Liver (tissue), 8 donors: ENCODE measurements at regions not wholly inside any gene's neighbourhood (a gene's known extent, or its start where the extent isn't known, plus 50 kb on each side); places are given as distances from the start of the nearest gene placed in this dataset.

Source experiments
- DNase-seq: peaks from one replicate; pipeline ENCODE4 v3.0.0-alpha.2; 2017; ENCODE audit warnings: low spot score
- H3K27ac ChIP-seq, 2 donors: one replicate each; pipeline ENCODE4 v1.7.0; 2013; ENCODE audit warnings: inconsistent platforms in 2 of 2, low read length in 2 of 2, control low read depth in 1 of 2, low read depth in 1 of 2, mild to moderate bottlenecking in 1 of 2
- H3K27me3 ChIP-seq, 4 donors: one replicate each; pipeline versions ENCODE4 v1.6.1 to v1.7.0; 2013; ENCODE audit warnings: low read length in 3 of 4, inconsistent platforms in 1 of 4, mild to moderate bottlenecking in 1 of 4, moderate library complexity in 1 of 4; ENCODE audit not compliant: control insufficient read depth in 4 of 4, insufficient read depth in 4 of 4
- H3K36me3 ChIP-seq, 4 donors: one replicate each; pipeline versions ENCODE4 v1.6.1 to v1.7.0; 2013; ENCODE audit warnings: low read length in 3 of 4, mild to moderate bottlenecking in 3 of 4, low read depth in 1 of 4, moderate library complexity in 1 of 4; ENCODE audit not compliant: control insufficient read depth in 4 of 4, insufficient read depth in 3 of 4
- H3K4me1 ChIP-seq, 4 donors: one replicate each; pipeline versions ENCODE4 v1.6.1 to v1.7.0; 2013; ENCODE audit warnings: low read length in 3 of 4, mild to moderate bottlenecking in 3 of 4, moderate library complexity in 1 of 4; ENCODE audit not compliant: control insufficient read depth in 4 of 4, insufficient read depth in 4 of 4
- H3K4me3 ChIP-seq, 3 donors: one replicate each; pipeline versions ENCODE4 v1.6.1 to v1.7.0; 2013; ENCODE audit warnings: low read length in 3 of 3, control low read depth in 1 of 3, low read depth in 1 of 3, mild to moderate bottlenecking in 1 of 3
- H3K9ac ChIP-seq, 2 donors: one replicate each; pipeline ENCODE4 v1.7.0; 2013; ENCODE audit warnings: low read length in 2 of 2, mild to moderate bottlenecking in 2 of 2, moderate library complexity in 2 of 2, control low read depth in 1 of 2, low read depth in 1 of 2
- H3K9me3 ChIP-seq, 4 donors: one replicate each; pipeline versions ENCODE4 v1.6.1 to v1.7.0; 2013; ENCODE audit warnings: low read length in 3 of 4; ENCODE audit not compliant: control insufficient read depth in 4 of 4
- EGR1 ChIP-seq, 2 donors: IDR thresholded peaks; 2 replicates each; pipeline ENCODE4 v1.6.1; 2016 to 2018; ENCODE audit warnings: antibody characterized with exemption in 2 of 2, low read depth in 2 of 2
- FOXA1 ChIP-seq: IDR thresholded peaks from 2 replicates; pipeline ENCODE4 v1.6.1; 2016; ENCODE audit warnings: antibody characterized with exemption
- FOXA2 ChIP-seq: IDR thresholded peaks from 2 replicates; pipeline ENCODE4 v1.6.1; 2016; ENCODE audit warnings: antibody characterized with exemption
- HNF4G ChIP-seq: IDR thresholded peaks from 2 replicates; pipeline ENCODE4 v1.6.1; 2016; ENCODE audit warnings: antibody characterized with exemption
- JUND ChIP-seq, 2 donors: IDR thresholded peaks; 2 replicates each; pipeline ENCODE4 v1.6.1; 2016; ENCODE audit warnings: antibody characterized with exemption in 2 of 2
- RXRA ChIP-seq, 2 donors: IDR thresholded peaks; 2 replicates each; pipeline ENCODE4 v1.6.1; 2017 to 2018; ENCODE audit warnings: antibody characterized with exemption in 2 of 2, mild to moderate bottlenecking in 1 of 2
- YY1 ChIP-seq: IDR thresholded peaks from 2 replicates; pipeline ENCODE4 v1.6.1; 2016; ENCODE audit warnings: antibody characterized with exemption, mild to moderate bottlenecking
- WGBS: extraction: QIAGEN DNeasy Blood & Tissue Kit; methylation state at CpG from one replicate; pipeline ENCODE4 v1.1.7; 2013; 5-methylcytosine and 5-hydroxymethylcytosine counted together
- TF ChIP-seq, protein P1 (sequence below): IDR thresholded peaks from 2 replicates; pipeline ENCODE4 v1.6.1; 2016; ENCODE audit warnings: antibody characterized with exemption, mild to moderate bottlenecking
- TF ChIP-seq, protein P2 (sequence below): IDR thresholded peaks from 2 replicates; pipeline ENCODE4 v1.6.1; 2016; ENCODE audit warnings: antibody characterized with exemption
- TF ChIP-seq, protein P3 (sequence below): IDR thresholded peaks from 2 replicates; pipeline ENCODE4 v1.6.1; 2016; ENCODE audit warnings: antibody characterized with exemption
- TF ChIP-seq, protein P4 (sequence below): fragments of 150-350 bp; IDR thresholded peaks from 2 replicates; pipeline ENCODE4 v1.5.1; 2017; ENCODE audit warnings: improper control_type of control experiment, low read depth, low read length; ENCODE audit not compliant: missing input control
- TF ChIP-seq, protein P5 (sequence below): IDR thresholded peaks from 2 replicates; pipeline ENCODE4 v1.6.1; 2016; ENCODE audit warnings: antibody characterized with exemption
- donor health status: healthy.
- donor health status: healthy.
- donor health status: healthy.
- donor health status: healthy.
- donor health status: healthy.

DNA sequence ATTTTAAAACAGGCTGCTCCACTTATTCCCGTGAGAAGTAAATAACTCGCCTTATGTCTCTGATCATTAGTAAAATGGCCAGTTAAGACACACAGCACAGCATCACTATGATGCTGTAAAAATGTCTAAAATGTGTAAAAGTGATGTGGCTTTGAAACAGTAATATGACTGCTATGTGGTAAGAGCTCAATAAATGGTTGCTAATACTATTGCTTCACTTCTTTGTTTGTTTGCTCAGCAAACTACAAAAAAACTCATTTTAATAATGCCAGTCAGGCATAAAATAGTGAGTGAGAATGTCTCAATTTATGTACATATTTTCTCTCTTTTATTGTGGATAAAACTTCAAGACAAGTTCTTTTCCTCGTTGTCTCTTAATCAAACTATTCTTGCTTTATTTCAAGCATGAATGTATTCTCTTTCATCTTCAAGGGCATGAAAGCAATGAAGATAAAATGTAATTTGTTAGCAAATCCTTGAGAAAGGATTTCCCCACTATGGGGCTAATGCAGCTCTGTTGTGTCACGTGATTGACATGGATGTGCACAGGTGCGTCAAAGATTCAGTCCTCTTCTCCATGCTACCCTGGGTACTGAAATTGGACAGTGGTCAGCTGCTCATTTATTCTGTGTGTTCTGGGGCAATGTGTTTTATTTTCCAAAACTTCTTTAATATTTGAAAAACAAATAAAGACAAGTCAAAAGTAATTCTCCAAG is 387.2 kb downstream of the TRIB2 start (continued):
- TF ChIP-seq, protein P1, sequence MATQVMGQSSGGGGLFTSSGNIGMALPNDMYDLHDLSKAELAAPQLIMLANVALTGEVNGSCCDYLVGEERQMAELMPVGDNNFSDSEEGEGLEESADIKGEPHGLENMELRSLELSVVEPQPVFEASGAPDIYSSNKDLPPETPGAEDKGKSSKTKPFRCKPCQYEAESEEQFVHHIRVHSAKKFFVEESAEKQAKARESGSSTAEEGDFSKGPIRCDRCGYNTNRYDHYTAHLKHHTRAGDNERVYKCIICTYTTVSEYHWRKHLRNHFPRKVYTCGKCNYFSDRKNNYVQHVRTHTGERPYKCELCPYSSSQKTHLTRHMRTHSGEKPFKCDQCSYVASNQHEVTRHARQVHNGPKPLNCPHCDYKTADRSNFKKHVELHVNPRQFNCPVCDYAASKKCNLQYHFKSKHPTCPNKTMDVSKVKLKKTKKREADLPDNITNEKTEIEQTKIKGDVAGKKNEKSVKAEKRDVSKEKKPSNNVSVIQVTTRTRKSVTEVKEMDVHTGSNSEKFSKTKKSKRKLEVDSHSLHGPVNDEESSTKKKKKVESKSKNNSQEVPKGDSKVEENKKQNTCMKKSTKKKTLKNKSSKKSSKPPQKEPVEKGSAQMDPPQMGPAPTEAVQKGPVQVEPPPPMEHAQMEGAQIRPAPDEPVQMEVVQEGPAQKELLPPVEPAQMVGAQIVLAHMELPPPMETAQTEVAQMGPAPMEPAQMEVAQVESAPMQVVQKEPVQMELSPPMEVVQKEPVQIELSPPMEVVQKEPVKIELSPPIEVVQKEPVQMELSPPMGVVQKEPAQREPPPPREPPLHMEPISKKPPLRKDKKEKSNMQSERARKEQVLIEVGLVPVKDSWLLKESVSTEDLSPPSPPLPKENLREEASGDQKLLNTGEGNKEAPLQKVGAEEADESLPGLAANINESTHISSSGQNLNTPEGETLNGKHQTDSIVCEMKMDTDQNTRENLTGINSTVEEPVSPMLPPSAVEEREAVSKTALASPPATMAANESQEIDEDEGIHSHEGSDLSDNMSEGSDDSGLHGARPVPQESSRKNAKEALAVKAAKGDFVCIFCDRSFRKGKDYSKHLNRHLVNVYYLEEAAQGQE = no peak

DNA sequence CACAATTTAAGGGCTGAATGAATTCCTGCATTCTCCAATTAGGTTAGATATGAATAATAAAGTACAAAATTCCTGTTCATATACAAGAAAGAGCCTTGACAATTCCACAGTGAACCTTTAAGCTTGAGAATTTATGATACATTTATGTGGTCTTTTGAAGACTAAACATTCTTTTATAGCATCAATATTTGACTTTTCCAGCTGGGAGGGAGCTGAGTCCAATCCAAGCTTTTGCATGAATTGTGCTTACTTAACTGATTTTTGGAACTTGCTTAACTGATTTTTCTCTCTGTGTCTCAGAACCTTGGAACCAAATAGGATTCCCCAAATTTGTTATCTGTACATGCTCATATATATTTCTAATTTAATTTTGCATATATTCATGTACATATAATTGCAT is 388.0 kb downstream of the TRIB2 start:
- TF ChIP-seq HNF4G = no peak
- TF ChIP-seq, protein P2, sequence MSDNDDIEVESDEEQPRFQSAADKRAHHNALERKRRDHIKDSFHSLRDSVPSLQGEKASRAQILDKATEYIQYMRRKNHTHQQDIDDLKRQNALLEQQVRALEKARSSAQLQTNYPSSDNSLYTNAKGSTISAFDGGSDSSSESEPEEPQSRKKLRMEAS = no peak
- no peak for TF ChIP-seq FOXA2
- Histone ChIP-seq H3K4me1 (peaks cover 0 to 23% (median 20%) of the 10 kb centered on the region in 4 donors), H3K27me3 (no peaks in the 10 kb centered on the region), H3K36me3 (no peaks in the 10 kb centered on the region), H3K27ac (no peak overlapping the region), H3K9me3 (no peaks in the 10 kb centered on the region), H3K4me3 (no peak overlapping the region), H3K9ac (no peak overlapping the region)
- DNase-seq = no peak

DNA sequence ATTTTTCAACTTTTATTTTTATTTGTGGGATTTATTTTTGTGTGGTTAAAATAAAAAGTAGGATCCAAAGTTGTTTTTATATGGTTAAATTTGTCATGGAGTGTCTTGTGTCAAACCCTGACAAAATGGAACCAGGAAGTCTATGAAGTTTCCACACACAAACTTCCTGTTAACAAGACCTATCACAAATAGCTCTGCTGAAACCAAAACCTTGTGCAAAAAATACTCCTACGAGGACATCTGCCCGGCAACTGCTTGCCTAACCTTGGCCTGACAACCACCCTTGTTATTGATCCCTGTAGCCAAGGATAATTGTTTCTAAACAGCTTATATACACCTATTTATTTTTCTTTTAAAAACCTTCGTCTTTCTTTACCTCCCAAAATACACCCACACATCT is 389.6 kb downstream of the TRIB2 start:
- Histone ChIP-seq H3K4me3 (no peak overlapping the region), H3K36me3 (no peaks in the 10 kb centered on the region), H3K9ac (no peak overlapping the region), H3K4me1 (peaks cover 0 to 23% (median 20%) of the 10 kb centered on the region in 4 donors), H3K27ac (no peak overlapping the region), H3K27me3 (no peaks in the 10 kb centered on the region), H3K9me3 (no peaks in the 10 kb centered on the region)
- WGBS = 29% methylated on average over 3 of the region's 3 CpGs
- no peak for DNase-seq
- TF ChIP-seq, protein P3, sequence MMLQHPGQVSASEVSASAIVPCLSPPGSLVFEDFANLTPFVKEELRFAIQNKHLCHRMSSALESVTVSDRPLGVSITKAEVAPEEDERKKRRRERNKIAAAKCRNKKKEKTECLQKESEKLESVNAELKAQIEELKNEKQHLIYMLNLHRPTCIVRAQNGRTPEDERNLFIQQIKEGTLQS = no peak
- TF ChIP-seq EGR1 (IDR thresholded peaks at IDR 0.05; ENCODE audit: low read depth in 2 of 2) (no peak), FOXA1 (no peak), HNF4G (no peak), YY1 (no peak), FOXA2 (no peak), JUND (IDR thresholded peaks at IDR 0.05) (no peak), RXRA (IDR thresholded peaks at IDR 0.05) (no peak)
- TF ChIP-seq, protein P4, sequence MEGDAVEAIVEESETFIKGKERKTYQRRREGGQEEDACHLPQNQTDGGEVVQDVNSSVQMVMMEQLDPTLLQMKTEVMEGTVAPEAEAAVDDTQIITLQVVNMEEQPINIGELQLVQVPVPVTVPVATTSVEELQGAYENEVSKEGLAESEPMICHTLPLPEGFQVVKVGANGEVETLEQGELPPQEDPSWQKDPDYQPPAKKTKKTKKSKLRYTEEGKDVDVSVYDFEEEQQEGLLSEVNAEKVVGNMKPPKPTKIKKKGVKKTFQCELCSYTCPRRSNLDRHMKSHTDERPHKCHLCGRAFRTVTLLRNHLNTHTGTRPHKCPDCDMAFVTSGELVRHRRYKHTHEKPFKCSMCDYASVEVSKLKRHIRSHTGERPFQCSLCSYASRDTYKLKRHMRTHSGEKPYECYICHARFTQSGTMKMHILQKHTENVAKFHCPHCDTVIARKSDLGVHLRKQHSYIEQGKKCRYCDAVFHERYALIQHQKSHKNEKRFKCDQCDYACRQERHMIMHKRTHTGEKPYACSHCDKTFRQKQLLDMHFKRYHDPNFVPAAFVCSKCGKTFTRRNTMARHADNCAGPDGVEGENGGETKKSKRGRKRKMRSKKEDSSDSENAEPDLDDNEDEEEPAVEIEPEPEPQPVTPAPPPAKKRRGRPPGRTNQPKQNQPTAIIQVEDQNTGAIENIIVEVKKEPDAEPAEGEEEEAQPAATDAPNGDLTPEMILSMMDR = no peak
- TF ChIP-seq, protein P5, sequence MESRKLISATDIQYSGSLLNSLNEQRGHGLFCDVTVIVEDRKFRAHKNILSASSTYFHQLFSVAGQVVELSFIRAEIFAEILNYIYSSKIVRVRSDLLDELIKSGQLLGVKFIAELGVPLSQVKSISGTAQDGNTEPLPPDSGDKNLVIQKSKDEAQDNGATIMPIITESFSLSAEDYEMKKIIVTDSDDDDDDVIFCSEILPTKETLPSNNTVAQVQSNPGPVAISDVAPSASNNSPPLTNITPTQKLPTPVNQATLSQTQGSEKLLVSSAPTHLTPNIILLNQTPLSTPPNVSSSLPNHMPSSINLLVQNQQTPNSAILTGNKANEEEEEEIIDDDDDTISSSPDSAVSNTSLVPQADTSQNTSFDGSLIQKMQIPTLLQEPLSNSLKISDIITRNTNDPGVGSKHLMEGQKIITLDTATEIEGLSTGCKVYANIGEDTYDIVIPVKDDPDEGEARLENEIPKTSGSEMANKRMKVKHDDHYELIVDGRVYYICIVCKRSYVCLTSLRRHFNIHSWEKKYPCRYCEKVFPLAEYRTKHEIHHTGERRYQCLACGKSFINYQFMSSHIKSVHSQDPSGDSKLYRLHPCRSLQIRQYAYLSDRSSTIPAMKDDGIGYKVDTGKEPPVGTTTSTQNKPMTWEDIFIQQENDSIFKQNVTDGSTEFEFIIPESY = no peak
